K562 (cell line): ENCODE measurements at regions not wholly inside any gene's neighbourhood (a gene's known extent, or its start where the extent isn't known, plus 50 kb on each side); places are given as distances from the start of the nearest gene placed in this dataset.

Experiments
- RREB1 ChIP-seq: fragments of 250-450 bp; sonication (Bioruptor Pico); IDR thresholded peaks from 2 replicates; pipeline ENCODE4 v1.4.0; 2020
- TF ChIP-seq, protein P1 (sequence below): fragments of 450-650 bp; formaldehyde crosslinking; IDR thresholded peaks from 2 replicates; pipeline ENCODE4 v1.4.0; 2022; ENCODE audit warnings: missing genetic modification characterization

DNA sequence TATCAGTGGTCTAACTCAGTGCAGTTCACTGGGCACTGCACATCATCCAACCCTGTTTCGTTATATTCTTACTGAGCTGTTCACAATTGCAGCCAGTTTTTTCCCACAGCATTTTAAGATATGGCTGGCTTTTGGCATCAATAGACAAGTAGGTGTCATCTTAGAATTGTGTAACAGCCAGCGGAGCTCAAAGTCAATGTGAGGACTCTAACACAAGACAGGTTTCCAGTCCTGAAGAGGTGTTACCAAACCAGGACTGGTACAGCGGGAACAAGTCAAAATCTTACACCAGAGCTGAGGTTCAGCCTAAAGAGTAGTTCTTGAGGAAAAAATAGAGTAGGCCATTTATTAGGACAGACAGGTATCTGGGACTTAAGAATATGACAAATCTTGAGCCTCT, 313.3 kb downstream of the SEC16B start:
- TF ChIP-seq, protein P1, sequence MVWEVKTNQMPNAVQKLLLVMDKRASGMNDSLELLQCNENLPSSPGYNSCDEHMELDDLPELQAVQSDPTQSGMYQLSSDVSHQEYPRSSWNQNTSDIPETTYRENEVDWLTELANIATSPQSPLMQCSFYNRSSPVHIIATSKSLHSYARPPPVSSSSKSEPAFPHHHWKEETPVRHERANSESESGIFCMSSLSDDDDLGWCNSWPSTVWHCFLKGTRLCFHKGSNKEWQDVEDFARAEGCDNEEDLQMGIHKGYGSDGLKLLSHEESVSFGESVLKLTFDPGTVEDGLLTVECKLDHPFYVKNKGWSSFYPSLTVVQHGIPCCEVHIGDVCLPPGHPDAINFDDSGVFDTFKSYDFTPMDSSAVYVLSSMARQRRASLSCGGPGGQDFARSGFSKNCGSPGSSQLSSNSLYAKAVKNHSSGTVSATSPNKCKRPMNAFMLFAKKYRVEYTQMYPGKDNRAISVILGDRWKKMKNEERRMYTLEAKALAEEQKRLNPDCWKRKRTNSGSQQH: no peak
- TF ChIP-seq RREB1 (CRISPR knock-in tag): no peak
